ENCODE measurements at regions not wholly inside any gene's neighbourhood (a gene's known extent, or its start where the extent isn't known, plus 50 kb on each side); places are given as distances from the start of the nearest gene placed in this dataset.

DNA sequence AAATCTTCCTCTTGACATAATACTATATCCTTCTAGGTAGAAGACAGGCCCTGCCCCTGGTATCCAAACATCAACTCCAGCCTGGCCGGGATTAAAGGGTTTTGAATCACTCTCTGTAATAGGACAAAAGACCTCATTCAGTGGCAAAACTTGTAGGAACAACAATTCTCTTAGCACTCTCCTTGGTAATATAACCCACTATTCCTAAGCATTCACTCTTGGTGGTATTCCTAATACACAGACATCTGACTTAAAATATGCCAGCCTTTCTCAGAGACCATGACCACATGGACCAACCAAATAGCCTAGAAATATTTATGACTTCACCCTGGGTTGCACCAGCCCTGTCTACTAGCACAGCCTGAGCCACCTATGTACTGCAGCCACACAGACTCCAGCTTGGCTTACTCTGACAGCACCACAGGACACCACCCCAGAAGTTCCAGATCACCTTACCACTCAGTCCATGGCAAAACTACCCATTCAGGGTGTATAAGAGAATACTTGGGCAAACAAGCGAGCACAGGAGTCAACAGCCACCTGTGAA, 244.9 kb upstream of the NEBL start:
- Histone ChIP-seq H3K9ac (ENCODE audit: low read length in 3 of 3) (no peak overlapping the region), H3K4me1 (ENCODE audit: control insufficient read depth in 2 of 3, insufficient read depth in 2 of 3, low read depth in 1 of 3, low read length in 3 of 3) (peaks cover 0 to 2% (median 0%) of the 10 kb centered on the region in 3 donors), H3K9me3 (ENCODE audit: control insufficient read depth in 2 of 3, insufficient read depth in 1 of 3, low read length in 3 of 3) (no peaks in the 10 kb centered on the region), H3K36me3 (ENCODE audit: control insufficient read depth in 2 of 3, insufficient read depth in 3 of 3, low read length in 3 of 3) (no peaks in the 10 kb centered on the region), H3K27me3 (ENCODE audit: control insufficient read depth, insufficient read depth, low read length) (no peaks in the 10 kb centered on the region), H3K27ac (ENCODE audit: low read depth in 2 of 2, low read length in 2 of 2) (no peak overlapping the region), H3K4me3 (ENCODE audit: low read length in 3 of 3) (no peak overlapping the region)
- intact Hi-C loops (cut with DNase I), result no loop called here
- DNase-seq (no peak), FAIRE-seq (no peak)
- TF ChIP-seq, protein P1, sequence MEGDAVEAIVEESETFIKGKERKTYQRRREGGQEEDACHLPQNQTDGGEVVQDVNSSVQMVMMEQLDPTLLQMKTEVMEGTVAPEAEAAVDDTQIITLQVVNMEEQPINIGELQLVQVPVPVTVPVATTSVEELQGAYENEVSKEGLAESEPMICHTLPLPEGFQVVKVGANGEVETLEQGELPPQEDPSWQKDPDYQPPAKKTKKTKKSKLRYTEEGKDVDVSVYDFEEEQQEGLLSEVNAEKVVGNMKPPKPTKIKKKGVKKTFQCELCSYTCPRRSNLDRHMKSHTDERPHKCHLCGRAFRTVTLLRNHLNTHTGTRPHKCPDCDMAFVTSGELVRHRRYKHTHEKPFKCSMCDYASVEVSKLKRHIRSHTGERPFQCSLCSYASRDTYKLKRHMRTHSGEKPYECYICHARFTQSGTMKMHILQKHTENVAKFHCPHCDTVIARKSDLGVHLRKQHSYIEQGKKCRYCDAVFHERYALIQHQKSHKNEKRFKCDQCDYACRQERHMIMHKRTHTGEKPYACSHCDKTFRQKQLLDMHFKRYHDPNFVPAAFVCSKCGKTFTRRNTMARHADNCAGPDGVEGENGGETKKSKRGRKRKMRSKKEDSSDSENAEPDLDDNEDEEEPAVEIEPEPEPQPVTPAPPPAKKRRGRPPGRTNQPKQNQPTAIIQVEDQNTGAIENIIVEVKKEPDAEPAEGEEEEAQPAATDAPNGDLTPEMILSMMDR (IDR thresholded peaks at IDR 0.05; ENCODE audit: borderline replicate concordance, extremely low read depth, insufficient read depth), result no peak

DNA sequence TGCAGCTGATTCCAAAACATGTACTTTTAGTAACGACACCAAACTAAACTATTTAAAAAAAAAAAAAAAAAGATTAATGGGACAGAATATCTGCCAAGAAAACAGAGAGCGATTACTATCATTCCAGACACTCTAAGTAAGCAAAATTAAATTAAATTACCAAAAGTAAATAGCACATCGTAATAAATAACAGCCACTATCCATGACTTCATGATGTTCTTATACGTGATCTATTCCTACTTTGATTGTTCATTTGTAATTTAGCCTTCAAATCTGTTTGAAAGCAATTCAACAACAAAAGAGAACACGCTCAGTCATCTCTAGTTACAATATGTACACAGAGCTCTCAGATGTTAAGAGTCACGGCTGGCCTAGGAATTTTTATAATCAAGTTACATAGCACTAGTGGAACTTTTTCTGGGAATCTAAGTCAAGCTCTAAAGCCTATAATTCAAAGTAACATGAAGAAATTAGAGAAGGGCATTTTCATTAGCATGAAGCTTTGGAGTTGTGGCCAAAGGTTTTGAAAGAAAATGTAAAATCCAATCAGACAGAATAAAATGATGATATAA, 241.7 kb upstream of the NEBL start:
- H3K9ac ChIP-seq (ENCODE audit: low read length in 3 of 3), result no peak overlapping the region
- DNase-seq (peak in 2 of 5 donors; percentile 71 to 82), FAIRE-seq (no peak)
- intact Hi-C loops (cut with DNase I), result no loop called here
- H3K9me3 ChIP-seq (ENCODE audit: control insufficient read depth in 2 of 3, insufficient read depth in 1 of 3, low read length in 3 of 3), result no peaks in the 10 kb centered on the region
- TF ChIP-seq, protein P1 (IDR thresholded peaks at IDR 0.05; ENCODE audit: borderline replicate concordance, extremely low read depth, insufficient read depth), result no peak
- H3K36me3 ChIP-seq (ENCODE audit: control insufficient read depth in 2 of 3, insufficient read depth in 3 of 3, low read length in 3 of 3), result no peaks in the 10 kb centered on the region
- H3K4me3 ChIP-seq (ENCODE audit: low read length in 3 of 3), result no peak overlapping the region
- no peaks in the 10 kb centered on the region for H3K27me3 ChIP-seq (ENCODE audit: control insufficient read depth, insufficient read depth, low read length)
- H3K27ac ChIP-seq (ENCODE audit: low read depth in 2 of 2, low read length in 2 of 2), result no peak overlapping the region
- H3K4me1 ChIP-seq (ENCODE audit: control insufficient read depth in 2 of 3, insufficient read depth in 2 of 3, low read depth in 1 of 3, low read length in 3 of 3), result peaks cover 0 to 2% (median 0%) of the 10 kb centered on the region in 3 donors

DNA sequence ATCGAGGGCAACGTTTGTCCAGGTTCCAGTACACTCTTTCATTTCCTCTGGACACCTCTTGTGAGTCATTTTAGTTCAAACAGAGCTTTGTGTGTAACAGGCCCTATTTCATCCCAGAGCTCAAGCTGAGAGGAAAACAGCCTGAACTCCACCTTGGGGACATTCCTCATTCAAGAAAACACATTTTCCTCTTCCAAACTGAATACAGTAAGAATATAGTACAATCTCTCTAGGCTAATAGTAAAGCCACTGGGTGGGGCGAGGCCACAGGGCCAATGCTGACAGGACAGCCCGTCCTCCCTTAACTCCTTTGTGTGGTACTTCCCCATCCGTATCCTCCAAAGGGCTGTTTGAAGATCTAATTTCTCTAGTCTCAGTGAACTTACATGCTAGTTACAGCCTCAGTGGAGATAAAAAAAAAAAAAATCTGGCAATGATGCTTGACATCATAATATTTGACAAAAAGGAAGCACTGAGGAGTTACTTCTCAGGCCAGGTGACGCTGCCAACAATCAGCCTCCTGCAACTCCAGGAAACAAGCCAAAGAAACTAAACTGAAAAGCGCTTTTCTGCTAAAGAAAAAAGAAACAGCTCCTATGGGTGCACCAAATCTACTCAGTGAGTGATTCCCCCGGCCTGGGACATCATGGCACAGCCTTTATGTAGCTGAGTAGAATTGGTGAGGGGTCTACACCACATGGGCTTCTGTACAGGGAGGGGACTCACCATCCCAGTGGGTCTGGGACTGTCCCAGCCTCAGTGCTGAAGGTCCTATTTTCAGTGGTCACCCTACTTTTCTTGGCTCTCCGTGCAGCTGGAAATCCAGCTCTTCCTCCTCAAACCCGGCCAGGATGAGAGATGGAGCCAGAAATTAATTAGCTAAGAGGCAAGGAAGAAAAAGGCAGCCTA, 238.2 kb upstream of the NEBL start:
- H3K36me3 ChIP-seq (ENCODE audit: control insufficient read depth in 2 of 3, insufficient read depth in 3 of 3, low read length in 3 of 3), result no peaks in the 10 kb centered on the region
- no peaks in the 10 kb centered on the region for H3K27me3 ChIP-seq (ENCODE audit: control insufficient read depth, insufficient read depth, low read length)
- H3K27ac ChIP-seq (ENCODE audit: low read depth in 2 of 2, low read length in 2 of 2), result no peak overlapping the region
- no peak overlapping the region for H3K4me3 ChIP-seq (ENCODE audit: low read length in 3 of 3)
- FAIRE-seq, result no peak
- DNase-seq, result peak in 3 of 5 donors; percentile 39 to 71 (median 62)
- no peak overlapping the region for H3K9ac ChIP-seq (ENCODE audit: low read length in 3 of 3)
- intact Hi-C loops (cut with DNase I), result no loop called here
- peaks cover 0 to 2% (median 0%) of the 10 kb centered on the region in 3 donors for H3K4me1 ChIP-seq (ENCODE audit: control insufficient read depth in 2 of 3, insufficient read depth in 2 of 3, low read depth in 1 of 3, low read length in 3 of 3)
- TF ChIP-seq, protein P1 (IDR thresholded peaks at IDR 0.05; ENCODE audit: borderline replicate concordance, extremely low read depth, insufficient read depth), result no peak
- no peaks in the 10 kb centered on the region for H3K9me3 ChIP-seq (ENCODE audit: control insufficient read depth in 2 of 3, insufficient read depth in 1 of 3, low read length in 3 of 3)
